HL-60/S4 (cell line): ENCODE measurements at regions not wholly inside any gene's neighbourhood (a gene's known extent, or its start where the extent isn't known, plus 50 kb on each side); places are given as distances from the start of the nearest gene placed in this dataset.

Experiments used
- in situ Hi-C: fragments of 300-500 bp; cut with MboI; formaldehyde crosslinking; loops from 2 replicates; pipeline ENCODE4 v1.14.3; 2022; ENCODE audit warnings: low sequenced_read_pairs

- in situ Hi-C loops = loop anchor here (25.0 kb wide), 1 partner anchor 948 kb away; no protein-coding TSS in a partner anchor
Measured at GRCh38 chr4:38189445-38189844, 229.2 kb downstream of the PTTG2 start.

GRCh38 chr4:38190717-38191178, 230.6 kb downstream of the PTTG2 start:
- in situ Hi-C loops = loop anchor here (25.0 kb wide), 1 partner anchor 947 kb away; no protein-coding TSS in a partner anchor

- in situ Hi-C loops = loop anchor here (25.0 kb wide), 1 partner anchor 945 kb away; no protein-coding TSS in a partner anchor
Measured at GRCh38 chr4:38192516-38192915, 232.3 kb downstream of the PTTG2 start.

GRCh38 chr4:38193236-38193863, 233.2 kb downstream of the PTTG2 start:
- in situ Hi-C loops = loop anchor here (25.0 kb wide), 1 partner anchor 944 kb away; no protein-coding TSS in a partner anchor

- in situ Hi-C loops = loop anchor here (25.0 kb wide), 1 partner anchor 943 kb away; no protein-coding TSS in a partner anchor
Measured at GRCh38 chr4:38194047-38194602, 233.9 kb downstream of the PTTG2 start.

GRCh38 chr4:38195486-38195885, 235.3 kb downstream of the PTTG2 start:
- in situ Hi-C loops = loop anchor here (25.0 kb wide), 1 partner anchor 942 kb away; no protein-coding TSS in a partner anchor

- in situ Hi-C loops = loop anchor here (25.0 kb wide), 1 partner anchor 941 kb away; no protein-coding TSS in a partner anchor
Measured at GRCh38 chr4:38195911-38196310, 235.7 kb downstream of the PTTG2 start.

GRCh38 chr4:38202242-38202641, 242.0 kb downstream of the PTTG2 start:
- in situ Hi-C loops = no loop called here

GRCh38 chr4:38203609-38204008, 243.4 kb downstream of the PTTG2 start:
- in situ Hi-C loops = no loop called here

GRCh38 chr4:38204339-38205035, 244.3 kb downstream of the PTTG2 start:
- in situ Hi-C loops = no loop called here

- in situ Hi-C loops = no loop called here
Measured at GRCh38 chr4:38205261-38205660, 245.1 kb downstream of the PTTG2 start.

- in situ Hi-C loops = no loop called here
Measured at GRCh38 chr4:38207110-38207457, 246.9 kb downstream of the PTTG2 start.

GRCh38 chr4:38209654-38210053, 249.5 kb downstream of the PTTG2 start:
- in situ Hi-C loops = no loop called here

GRCh38 chr4:38210396-38211114, 250.4 kb downstream of the PTTG2 start:
- in situ Hi-C loops = no loop called here

- in situ Hi-C loops = no loop called here
Measured at GRCh38 chr4:38211885-38212284, 251.7 kb downstream of the PTTG2 start.

GRCh38 chr4:38213083-38213805, 253.0 kb downstream of the PTTG2 start:
- in situ Hi-C loops = no loop called here

GRCh38 chr4:38222892-38223291, 262.7 kb downstream of the PTTG2 start:
- in situ Hi-C loops = no loop called here

GRCh38 chr4:38223306-38223705, 263.1 kb downstream of the PTTG2 start:
- in situ Hi-C loops = no loop called here

- in situ Hi-C loops = no loop called here
Measured at GRCh38 chr4:38223782-38224236, 263.6 kb downstream of the PTTG2 start.

GRCh38 chr4:38224850-38225249, 264.7 kb downstream of the PTTG2 start:
- in situ Hi-C loops = no loop called here
